GM08714 (cell line): ENCODE measurements at regions not wholly inside any gene's neighbourhood (a gene's known extent, or its start where the extent isn't known, plus 50 kb on each side); places are given as distances from the start of the nearest gene placed in this dataset.
"Not testable (repeated sequence)": the region's sequence is repeated elsewhere in the genome, so short reads cannot be mapped to it uniquely, and the experiment has no call there.

Experiments used
- H3K4me3 ChIP-seq: fragments of 200-500 bp; sonication (Bioruptor generic); 2 replicates; pipeline ENCODE4 v1.5.1; 2014; ENCODE audit warnings: mild to moderate bottlenecking, low read length, inconsistent platforms
- ZNF274 ChIP-seq: IDR thresholded peaks from 2 replicates; pipeline ENCODE4 v1.6.1; 2012; ENCODE audit warnings: mild to moderate bottlenecking, low read depth, low read length

GRCh38 chr3:95715128-95715527 is 1099.3 kb upstream of the EPHA6 start:
- TF ChIP-seq ZNF274: no peak

GRCh38 chr3:95717048-95717447 is 1097.3 kb upstream of the EPHA6 start:
- H3K4me3 ChIP-seq: no peak overlapping the region
- no peak for TF ChIP-seq ZNF274

More at GRCh38 chr3:95715128-95715527, 1099.3 kb upstream of the EPHA6 start:
- no peak overlapping the region for H3K4me3 ChIP-seq

GRCh38 chr3:95718168-95718567 is 1096.2 kb upstream of the EPHA6 start:
- no peak for TF ChIP-seq ZNF274
- no peak overlapping the region for H3K4me3 ChIP-seq

- H3K4me3 ChIP-seq: no peak overlapping the region
- TF ChIP-seq ZNF274: no peak
Measured at GRCh38 chr3:95719481-95719880, 1094.9 kb upstream of the EPHA6 start.

- H3K4me3 ChIP-seq: no peak overlapping the region
- no peak for TF ChIP-seq ZNF274
Measured at GRCh38 chr3:95721938-95722337, 1092.5 kb upstream of the EPHA6 start.

GRCh38 chr3:95725770-95726169 is 1088.6 kb upstream of the EPHA6 start:
- TF ChIP-seq ZNF274: no peak
- no peak overlapping the region for H3K4me3 ChIP-seq

GRCh38 chr3:95731753-95732152 is 1082.6 kb upstream of the EPHA6 start:
- TF ChIP-seq ZNF274: no peak
- H3K4me3 ChIP-seq: no peak overlapping the region

GRCh38 chr3:95733336-95733735 is 1081.1 kb upstream of the EPHA6 start:
- no peak for TF ChIP-seq ZNF274
- H3K4me3 ChIP-seq: no peak overlapping the region

GRCh38 chr3:95738045-95738444 is 1076.3 kb upstream of the EPHA6 start:
- TF ChIP-seq ZNF274: no peak

GRCh38 chr3:95744896-95745295 is 1069.5 kb upstream of the EPHA6 start:
- H3K4me3 ChIP-seq: not testable (repeated sequence)

More at GRCh38 chr3:95738045-95738444, 1076.3 kb upstream of the EPHA6 start:
- H3K4me3 ChIP-seq: no peak overlapping the region

GRCh38 chr3:95750097-95750496 is 1064.3 kb upstream of the EPHA6 start:
- H3K4me3 ChIP-seq: no peak overlapping the region
- no peak for TF ChIP-seq ZNF274

- TF ChIP-seq ZNF274: no peak
- no peak overlapping the region for H3K4me3 ChIP-seq
Measured at GRCh38 chr3:95751509-95751908, 1062.9 kb upstream of the EPHA6 start.

GRCh38 chr3:95752199-95752598 is 1062.2 kb upstream of the EPHA6 start:
- no peak for TF ChIP-seq ZNF274
- no peak overlapping the region for H3K4me3 ChIP-seq

GRCh38 chr3:95758707-95759106 is 1055.7 kb upstream of the EPHA6 start:
- no peak for TF ChIP-seq ZNF274
- no peak overlapping the region for H3K4me3 ChIP-seq

GRCh38 chr3:95759614-95760301 is 1054.6 kb upstream of the EPHA6 start:
- H3K4me3 ChIP-seq: no peak overlapping the region
- TF ChIP-seq ZNF274: no peak

- H3K4me3 ChIP-seq: no peak overlapping the region
- TF ChIP-seq ZNF274: no peak
Measured at GRCh38 chr3:95775486-95776094, 1038.8 kb upstream of the EPHA6 start.
